Activated T-cell treated with anti-CD3 and anti-CD28 coated beads, Interleukin-2, amount 50 U/mL, for 48 hours (primary cell): ENCODE measurements at regions not wholly inside any gene's neighbourhood (a gene's known extent, or its start where the extent isn't known, plus 50 kb on each side); places are given as distances from the start of the nearest gene placed in this dataset.
"Not testable (repeated sequence)": the region's sequence is repeated elsewhere in the genome, so short reads cannot be mapped to it uniquely, and the experiment has no call there.

ENCODE experiments used
- DNase-seq, 2 experiments: peaks; one replicate each; pipeline ENCODE4 v3.0.0-alpha.2; 2020

GRCh38 chr10:117492504-117492903, 50.0 kb upstream of the EMX2 start:
- no peak for DNase-seq

GRCh38 chr10:117488004-117488403, 54.5 kb upstream of the EMX2 start:
- no peak for DNase-seq

DNA sequence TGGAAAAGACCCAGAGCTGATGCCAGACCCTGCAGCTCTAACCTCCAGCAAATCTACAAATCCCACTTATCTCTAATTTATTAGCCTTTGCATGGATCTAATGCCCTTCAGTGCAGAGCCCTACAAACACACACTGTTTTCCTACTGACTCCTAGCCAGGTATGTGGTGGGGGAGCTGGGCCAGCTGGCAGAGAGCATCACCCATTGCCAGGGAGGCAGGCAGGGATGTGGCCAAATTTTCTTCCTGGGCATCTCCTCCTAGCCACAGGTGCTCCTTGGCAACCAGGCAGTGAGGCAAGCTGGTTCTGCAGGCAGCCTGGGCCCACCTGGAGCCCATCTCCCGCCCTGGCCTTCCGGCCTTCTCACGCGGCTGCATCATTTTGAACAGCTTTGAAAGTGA, 55.9 kb upstream of the EMX2 start:
- no peak for DNase-seq

DNA sequence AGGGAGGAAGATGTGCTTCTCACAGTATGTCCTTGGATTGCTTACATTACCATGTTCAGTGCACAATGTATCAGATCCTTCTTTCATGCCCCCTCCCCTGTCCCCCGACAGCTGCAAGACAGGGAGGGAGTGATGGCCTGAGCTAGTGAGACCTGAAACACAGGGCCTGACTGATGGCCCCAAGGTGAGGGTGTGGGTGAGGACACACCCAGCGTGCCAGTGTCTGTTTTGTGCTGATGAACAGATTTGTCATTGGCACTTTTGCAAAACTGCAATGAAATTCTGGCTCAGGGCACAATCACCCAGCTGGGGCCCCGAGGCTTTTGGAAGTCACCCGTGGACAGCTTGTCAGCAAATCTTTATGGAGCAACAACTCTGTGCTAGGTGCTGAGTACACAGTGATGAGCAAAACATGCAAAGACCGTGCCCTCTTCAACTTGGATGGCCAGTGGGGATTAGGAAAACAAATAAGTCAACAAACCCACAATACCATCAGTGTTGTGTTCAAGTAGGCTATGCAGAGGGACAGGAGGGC, 59.4 kb upstream of the EMX2 start:
- no peak for DNase-seq

DNA sequence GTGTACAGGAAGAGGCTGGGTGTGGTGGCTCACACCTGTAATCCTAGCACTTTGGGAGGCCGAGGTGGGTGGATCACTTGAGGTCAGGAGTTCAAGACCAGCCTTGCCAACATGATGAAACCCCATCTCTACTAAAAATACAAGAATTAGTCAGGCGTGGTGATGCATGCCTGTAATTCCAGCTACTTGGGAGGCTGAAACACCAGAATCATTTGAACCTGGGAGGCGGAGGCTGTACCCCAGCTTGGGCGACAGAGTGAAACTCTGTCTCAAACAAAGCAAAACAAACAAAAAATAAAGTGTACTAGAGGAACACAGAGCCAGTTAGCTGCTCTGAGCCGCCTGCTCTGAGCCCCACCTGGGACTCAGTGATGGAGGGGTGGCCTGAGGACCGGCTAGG, 61.5 kb upstream of the EMX2 start:
- not testable (repeated sequence) for DNase-seq

DNA sequence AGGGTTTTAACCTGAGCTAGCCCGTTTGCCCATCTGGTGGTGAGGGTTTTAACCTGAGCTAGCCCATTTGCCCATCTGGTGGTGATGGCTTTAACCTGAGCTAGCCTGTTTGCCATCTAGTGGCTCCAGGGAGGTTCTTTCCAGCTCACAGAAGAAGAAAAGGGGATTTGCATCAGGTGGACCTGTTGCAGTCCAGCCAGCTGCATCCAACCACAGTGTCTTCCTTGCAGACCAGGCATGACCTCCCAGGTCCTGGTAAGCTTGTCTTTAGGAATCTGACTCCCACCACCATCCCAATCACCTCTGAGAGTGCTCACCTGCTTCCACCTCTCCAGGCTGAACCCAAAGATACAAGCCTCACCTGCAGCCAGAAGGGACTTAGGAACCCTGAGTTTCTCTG, 62.4 kb upstream of the EMX2 start:
- no peak for DNase-seq

DNA sequence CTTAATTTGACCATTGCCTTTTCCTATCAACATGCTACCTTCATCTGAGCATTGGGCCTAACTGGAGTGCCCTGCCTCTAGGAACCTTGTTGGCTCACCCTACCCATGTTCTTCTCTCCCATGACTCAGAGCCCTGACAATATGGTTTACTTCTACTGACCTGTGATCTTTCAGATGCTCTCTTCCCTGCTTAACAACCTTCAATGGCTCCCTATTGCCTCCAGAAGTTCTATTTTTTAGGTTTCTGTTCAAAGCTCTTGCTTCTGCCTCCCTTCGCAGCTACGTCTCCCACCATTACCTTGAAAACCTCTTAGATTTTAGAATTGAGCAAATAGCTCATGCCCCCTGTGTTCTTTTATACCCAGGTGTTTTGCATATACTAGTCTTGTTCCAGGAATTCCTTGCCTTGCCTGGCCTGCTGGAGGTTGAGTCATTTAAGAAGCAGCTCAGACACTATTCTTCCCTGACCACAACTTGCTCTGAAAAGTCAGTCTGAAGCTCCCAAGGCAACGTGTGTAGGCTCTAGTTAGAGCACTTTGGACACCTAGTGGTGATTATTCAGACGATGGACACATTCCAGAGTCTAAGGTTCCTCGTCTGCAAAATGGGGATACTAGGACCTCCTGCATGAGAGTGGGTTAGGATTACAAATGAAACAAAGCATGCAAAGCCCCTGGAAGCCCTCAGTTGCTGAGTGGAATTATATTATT, 64.4 kb upstream of the EMX2 start:
- DNase-seq, result no peak

- DNase-seq, result no peak
Observed at GRCh38 chr10:117477211-117477947, 65.2 kb upstream of the EMX2 start.

GRCh38 chr10:117476716-117477115, 65.8 kb upstream of the EMX2 start:
- no peak for DNase-seq

GRCh38 chr10:117476281-117476680, 66.3 kb upstream of the EMX2 start:
- no peak for DNase-seq

DNA sequence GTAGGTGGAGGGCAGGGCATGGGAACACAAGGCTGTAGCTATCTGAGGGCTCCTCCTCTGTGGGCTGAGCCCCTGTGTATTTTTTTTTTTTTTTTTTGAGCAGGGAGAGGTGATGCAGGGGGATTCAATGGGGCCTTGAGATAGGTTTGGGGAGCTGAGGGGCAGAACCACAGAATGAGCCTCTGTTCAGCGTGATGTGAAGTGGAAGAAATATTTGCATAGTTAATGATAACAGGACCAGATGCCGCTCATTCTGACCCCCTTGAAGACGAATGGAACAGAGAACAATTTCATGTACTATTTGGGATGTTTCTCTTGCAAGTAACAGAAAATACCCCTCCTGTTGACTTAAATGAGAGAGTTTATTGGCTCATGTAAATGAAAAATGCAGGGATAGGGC, 69.7 kb upstream of the EMX2 start:
- DNase-seq, result no peak

- no peak for DNase-seq
Observed at GRCh38 chr10:117471344-117471874, 71.1 kb upstream of the EMX2 start.

GRCh38 chr10:117470733-117471132, 71.8 kb upstream of the EMX2 start:
- no peak for DNase-seq

- no peak for DNase-seq
Observed at GRCh38 chr10:117468665-117469064, 73.9 kb upstream of the EMX2 start.

DNA sequence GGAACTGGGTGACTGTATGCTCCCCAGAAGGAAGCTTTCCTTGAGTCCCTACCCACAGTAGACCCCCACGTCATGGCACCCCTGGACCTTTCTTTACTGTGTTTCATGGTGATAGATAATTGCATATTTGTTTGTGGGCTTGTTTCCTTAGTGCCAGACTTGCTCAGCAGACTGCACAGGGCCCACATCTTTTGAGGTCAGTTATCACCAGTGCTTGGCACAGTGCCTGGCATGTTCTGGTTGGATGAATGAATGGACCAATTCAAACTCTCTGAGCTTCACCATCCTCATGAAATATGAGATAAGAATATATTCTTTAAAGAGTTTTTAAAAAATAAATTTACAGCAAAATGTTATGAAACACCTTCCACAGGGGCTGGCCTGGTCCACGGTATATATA, 78.4 kb upstream of the EMX2 start:
- no peak for DNase-seq

- DNase-seq, result no peak
Observed at GRCh38 chr10:117463545-117463920, 79.0 kb upstream of the EMX2 start.

DNA sequence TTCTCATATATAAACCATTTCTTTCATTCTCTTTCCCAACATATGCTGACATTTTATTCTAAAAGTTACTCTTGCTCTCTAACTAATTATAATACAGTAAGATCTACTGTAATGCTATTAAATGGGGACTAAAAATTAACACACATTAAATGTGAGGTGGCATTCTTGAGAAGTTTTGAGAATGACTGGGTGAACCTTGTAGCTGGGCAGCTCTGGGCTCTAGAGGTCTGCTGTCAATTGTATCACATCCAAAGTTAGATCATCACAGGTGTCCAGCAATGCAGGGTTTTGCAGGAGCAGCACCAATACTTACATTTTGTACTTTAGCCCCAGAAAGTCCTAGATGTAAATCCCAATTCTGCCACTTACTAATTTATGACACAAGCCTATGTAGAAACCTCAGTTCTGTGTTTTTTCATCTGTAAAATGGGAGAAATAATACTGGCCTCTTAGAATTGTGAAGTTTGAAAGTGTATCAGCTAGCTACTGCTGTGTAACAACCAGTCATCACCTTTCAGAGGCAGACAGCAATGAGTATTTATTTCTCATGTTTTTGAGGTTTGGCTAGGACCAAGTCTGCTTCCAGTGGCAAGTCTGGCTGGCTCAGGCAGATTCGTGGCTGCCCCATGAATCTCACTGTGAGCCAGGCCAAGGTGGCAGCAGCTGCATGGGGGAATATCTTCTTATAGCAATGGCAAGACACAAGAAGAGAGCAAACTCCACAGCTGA, 79.6 kb upstream of the EMX2 start:
- no peak for DNase-seq

DNA sequence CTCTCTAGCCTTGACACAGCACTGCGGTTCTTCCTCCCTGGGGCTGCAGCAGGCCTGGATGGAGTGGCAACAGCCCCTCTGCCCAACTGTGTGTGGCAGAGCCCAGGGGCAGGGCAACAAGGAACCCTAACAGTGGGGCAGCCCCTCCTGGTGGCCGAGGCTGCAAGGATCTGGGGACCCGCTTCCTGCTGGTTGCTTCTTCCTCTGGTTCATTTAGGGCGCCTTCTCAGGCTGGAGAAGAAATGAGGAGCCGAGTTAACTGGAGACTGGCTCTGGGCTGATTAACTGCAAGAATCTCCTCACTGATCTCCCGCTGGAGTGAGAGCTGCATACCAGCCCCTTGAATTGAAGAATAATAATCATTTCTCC, 80.1 kb upstream of the EMX2 start:
- DNase-seq, result no peak

DNA sequence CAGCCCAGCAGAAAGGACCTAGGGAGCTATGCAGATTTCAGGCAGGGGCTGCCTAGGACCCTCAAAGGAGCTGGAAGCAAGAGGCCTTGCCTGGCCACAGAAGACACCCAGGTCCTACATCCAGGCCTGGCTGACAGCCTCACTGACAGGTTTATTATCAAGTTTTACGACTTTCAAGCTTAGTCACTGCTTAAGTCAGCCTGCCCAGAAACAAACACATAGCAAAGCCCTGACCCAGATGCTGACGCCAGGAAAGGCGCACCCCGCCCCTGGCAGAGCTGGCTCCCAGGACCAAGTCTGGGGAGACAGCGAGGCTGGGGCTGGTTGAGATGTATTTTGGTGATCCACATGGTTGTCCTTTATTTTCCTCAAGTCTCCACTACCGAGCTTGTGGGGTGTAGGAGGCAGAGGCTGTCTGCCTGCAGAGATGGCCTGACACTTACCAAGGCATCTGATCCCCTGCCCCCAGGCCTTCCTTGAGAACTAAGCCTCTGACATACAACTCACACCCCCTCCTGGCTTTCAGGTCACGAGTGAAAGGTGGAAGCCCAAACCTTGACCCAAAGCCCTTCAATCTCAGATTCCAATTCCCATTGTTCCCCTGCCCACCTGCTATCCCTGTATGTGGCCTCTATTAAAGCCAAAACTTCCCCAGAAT, 80.7 kb upstream of the EMX2 start:
- DNase-seq, result no peak

DNA sequence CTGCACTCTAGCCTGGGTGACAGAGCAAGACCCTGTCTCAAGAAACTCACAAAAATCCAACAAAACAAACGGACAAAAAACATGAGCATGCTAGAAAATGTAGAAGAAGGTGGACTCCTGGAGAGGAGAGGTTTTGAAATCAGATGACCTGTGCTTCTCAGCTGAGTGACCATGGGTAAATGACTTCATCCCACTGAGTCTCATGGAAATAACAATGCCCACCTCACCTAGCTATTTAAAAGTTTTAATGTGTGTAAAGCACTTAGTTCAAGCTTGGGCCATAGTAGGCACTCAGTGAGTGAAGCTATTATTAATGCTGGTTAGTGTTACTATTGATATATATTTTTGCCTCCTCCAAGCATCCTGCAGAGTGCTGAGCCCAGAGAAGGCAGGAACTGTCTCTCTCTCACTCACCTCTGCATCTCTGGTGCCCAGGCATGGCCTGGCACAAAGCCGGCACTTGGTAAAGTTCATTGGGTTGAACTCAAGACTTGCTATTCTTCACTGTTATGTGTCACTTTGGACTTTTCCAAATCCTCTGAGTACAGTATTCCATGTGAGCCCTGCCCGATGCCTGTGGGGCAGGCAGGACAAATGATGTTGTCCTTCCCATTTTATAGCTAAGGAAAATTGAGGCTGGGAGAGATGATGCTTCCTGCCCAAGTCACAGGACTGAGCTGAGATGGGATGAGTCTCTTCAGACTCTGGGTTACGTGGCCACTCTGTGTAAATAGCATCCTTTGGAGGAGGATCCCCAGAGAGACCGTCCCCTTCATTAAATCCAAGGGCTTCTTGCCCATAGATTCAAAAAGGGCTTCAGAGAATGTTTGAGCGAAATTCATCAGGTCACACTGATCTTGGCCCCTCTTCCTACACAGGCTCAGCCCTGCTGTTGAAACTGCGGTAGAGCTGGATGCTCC, 81.4 kb upstream of the EMX2 start:
- DNase-seq, result no peak

- DNase-seq, result no peak
Observed at GRCh38 chr10:117458571-117458970, 83.3 kb upstream of the PDZD8 start.

DNA sequence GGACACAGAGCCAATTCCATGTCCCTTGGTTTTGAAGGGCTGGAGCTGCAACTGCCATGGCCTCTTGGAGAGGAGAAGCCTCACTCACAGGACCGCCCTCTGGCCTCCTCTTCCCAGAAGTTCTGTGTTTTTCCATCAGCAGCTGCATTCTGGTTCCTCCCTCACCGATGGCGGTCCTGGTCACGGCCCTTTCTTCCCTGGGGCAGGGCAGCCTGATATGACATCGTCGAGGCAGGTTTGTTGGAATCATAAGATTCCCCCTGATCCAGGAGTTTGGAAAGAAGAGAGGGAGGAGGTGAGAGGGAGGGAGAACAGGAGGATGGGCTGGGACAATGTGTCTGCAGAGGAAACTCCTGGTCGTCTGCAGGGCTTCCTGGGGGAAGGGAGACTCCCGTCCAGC, 82.7 kb upstream of the PDZD8 start:
- no peak for DNase-seq
